ENCODE measurements at regions not wholly inside any gene's neighbourhood (a gene's known extent, or its start where the extent isn't known, plus 50 kb on each side); places are given as distances from the start of the nearest gene placed in this dataset.

GRCh38 chr12:132416827-132417226 lies 73.1 kb upstream of the FBRSL1 start:
- DNase-seq (ENCODE audit: low read depth) = no peak
- no peak overlapping the region for H3K4me3 ChIP-seq (ENCODE audit: low read depth, low read length)
- TF ChIP-seq, protein P1, sequence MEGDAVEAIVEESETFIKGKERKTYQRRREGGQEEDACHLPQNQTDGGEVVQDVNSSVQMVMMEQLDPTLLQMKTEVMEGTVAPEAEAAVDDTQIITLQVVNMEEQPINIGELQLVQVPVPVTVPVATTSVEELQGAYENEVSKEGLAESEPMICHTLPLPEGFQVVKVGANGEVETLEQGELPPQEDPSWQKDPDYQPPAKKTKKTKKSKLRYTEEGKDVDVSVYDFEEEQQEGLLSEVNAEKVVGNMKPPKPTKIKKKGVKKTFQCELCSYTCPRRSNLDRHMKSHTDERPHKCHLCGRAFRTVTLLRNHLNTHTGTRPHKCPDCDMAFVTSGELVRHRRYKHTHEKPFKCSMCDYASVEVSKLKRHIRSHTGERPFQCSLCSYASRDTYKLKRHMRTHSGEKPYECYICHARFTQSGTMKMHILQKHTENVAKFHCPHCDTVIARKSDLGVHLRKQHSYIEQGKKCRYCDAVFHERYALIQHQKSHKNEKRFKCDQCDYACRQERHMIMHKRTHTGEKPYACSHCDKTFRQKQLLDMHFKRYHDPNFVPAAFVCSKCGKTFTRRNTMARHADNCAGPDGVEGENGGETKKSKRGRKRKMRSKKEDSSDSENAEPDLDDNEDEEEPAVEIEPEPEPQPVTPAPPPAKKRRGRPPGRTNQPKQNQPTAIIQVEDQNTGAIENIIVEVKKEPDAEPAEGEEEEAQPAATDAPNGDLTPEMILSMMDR (conservative IDR thresholded peaks at IDR 0.05; ENCODE audit: low read depth, low read length) = no peak

DNA sequence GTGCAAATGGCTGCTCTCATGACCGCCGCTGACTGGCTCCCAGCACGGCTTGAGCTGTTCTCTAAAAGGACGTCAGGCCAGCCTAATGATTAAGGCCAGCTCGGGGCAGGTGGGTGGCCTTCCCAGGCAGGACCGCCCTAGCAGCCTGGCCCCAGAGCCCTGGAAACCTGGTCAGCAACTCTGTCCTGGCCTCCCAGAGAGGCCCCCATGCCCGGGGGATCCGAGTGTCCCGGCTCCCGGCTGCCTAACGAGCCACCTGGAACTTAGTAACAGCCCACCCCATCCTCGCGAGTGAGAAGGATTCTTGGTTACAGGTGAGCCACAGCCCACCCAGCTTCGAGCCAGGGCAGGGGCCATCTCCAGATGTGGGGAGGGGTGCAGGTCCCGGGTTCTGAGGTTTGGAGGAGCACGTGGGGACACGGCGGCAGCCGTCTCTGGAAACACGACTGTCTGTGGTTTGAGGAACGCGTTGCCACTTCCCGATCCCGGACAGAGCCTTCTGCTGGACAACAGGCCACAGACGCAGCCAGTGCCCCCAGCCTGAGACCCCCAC lies 73.8 kb upstream of the FBRSL1 start:
- no peak for DNase-seq (ENCODE audit: low read depth)
- TF ChIP-seq, protein P1 (conservative IDR thresholded peaks at IDR 0.05; ENCODE audit: low read depth, low read length) = no peak
- no peak overlapping the region for H3K4me3 ChIP-seq (ENCODE audit: low read depth, low read length)

DNA sequence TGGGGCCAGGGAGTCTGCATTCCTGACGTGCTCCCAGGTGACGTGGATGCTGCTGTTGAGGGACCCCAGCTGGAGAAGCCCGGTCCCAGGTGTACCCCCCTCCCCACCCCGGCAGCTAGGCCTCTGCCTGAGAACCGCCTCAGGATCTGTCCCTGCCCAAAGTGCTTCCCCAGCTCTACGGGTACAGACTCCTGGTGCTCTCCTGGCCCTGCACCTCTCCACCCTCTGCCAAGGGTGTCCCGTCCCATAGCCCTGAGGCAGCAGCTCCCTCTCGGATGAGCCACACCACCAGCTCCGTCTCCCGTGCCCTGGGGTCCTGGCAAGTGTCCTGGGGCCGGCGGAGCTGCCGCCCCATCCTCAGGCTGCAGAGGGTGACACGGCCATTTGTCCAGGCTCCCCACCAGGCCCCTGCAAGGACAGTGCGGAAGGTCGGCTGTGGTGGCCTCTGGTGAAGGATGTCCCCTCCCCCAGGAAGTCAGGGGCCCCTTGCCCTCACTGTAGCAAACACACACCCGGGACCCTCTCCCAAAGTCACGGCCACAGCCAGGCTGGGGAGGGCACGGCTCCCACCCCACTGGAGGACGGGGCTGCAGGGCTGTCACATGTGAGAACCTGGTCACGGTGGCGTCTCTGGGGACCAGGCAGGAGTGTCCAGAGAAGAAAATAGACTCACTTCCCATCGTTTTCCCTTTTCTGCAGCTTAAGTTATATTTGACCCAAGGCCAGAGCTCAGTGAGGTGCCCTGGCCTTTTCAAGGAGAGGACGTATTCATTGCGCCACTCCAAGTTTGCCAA lies 74.4 kb upstream of the FBRSL1 start:
- H3K4me3 ChIP-seq (ENCODE audit: low read depth, low read length) = no peak overlapping the region
- DNase-seq (ENCODE audit: low read depth) = no peak
- TF ChIP-seq, protein P1 (conservative IDR thresholded peaks at IDR 0.05; ENCODE audit: low read depth, low read length) = no peak

GRCh38 chr12:132414634-132415326 lies 75.2 kb upstream of the FBRSL1 start:
- no peak overlapping the region for H3K4me3 ChIP-seq (ENCODE audit: low read depth, low read length)
- TF ChIP-seq, protein P1 (conservative IDR thresholded peaks at IDR 0.05; ENCODE audit: low read depth, low read length) = peak; percentile 88
- DNase-seq (ENCODE audit: low read depth) = no peak

DNA sequence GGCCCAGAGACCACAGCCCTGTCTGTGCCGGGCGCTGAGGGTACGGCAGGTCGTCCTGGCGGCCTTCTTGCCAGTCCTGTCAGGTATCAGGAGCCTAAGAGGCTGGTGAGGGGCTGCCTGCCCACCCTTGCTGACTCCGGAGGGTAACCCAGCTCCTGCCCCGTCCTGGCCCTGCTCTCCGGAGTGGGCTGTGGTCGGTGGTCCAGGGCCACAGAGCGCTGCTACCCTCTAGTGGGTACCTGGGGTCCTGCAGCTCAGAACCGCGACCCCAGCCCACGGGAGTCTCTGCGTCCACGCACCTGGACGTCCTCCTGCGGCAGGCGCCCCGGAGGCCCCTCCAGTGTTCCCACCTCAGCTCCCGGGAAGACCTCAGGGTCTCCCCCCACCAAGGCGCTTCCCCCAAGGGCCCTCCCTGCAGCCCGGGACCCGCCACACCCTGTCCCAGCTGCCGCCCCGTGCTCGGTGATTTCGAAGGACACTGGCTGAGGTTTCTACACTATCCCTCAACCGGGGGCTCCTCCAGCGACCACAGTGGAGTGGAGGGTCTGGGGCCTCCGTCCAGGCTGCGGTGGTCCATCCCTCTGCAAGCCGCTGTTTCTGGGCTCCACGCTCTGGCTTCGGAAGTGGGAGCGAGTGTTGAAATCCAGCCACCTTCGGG lies 75.9 kb upstream of the FBRSL1 start:
- H3K4me3 ChIP-seq (ENCODE audit: low read depth, low read length) = no peak overlapping the region
- DNase-seq (ENCODE audit: low read depth) = no peak
- TF ChIP-seq, protein P1 (conservative IDR thresholded peaks at IDR 0.05; ENCODE audit: low read depth, low read length) = peak; percentile 61

DNA sequence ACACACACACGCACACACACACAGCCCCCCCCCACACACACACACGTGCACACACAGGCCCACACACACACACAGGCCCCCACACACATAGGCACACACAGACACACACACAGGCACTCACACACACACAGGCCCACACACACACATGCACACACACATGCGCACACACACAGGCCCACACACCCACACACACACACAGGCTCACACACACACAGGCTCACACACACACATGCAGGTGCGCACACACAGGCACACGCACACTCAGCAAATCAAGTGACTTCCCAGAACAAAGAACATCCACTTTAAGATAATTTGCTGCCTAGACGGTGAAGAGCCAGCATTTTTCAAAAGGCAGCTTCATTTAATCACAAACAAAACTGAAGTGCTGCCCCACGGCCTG lies 78.5 kb upstream of the FBRSL1 start:
- TF ChIP-seq, protein P1 (conservative IDR thresholded peaks at IDR 0.05; ENCODE audit: low read depth, low read length) = no peak
- no peak for DNase-seq (ENCODE audit: low read depth)
- H3K4me3 ChIP-seq (ENCODE audit: low read depth, low read length) = no peak overlapping the region

All from epithelial cell of proximal tubule (primary cell).